Suprapubic skin (tissue), 4 donors: ENCODE measurements at regions not wholly inside any gene's neighbourhood (a gene's known extent, or its start where the extent isn't known, plus 50 kb on each side); places are given as distances from the start of the nearest gene placed in this dataset.

Source experiments
- DNase-seq, 2 donors: peaks; one replicate each; pipeline ENCODE4 v3.0.0-alpha.2; 2019; ENCODE audit warnings: low spot score in 2 of 2
- H3K27ac ChIP-seq: fragments of 200-600 bp; sonication (generic); one replicate; pipeline ENCODE4 v1.5.1; 2019
- H3K27me3 ChIP-seq: fragments of 200-600 bp; sonication (generic); one replicate; pipeline ENCODE4 v1.5.1; 2019
- H3K36me3 ChIP-seq: fragments of 200-600 bp; sonication (generic); one replicate; pipeline ENCODE4 v1.5.1; 2019
- H3K4me1 ChIP-seq: fragments of 200-600 bp; sonication (generic); one replicate; pipeline ENCODE4 v1.5.1; 2019
- H3K4me3 ChIP-seq: fragments of 200-600 bp; sonication (generic); one replicate; pipeline ENCODE4 v1.5.1; 2019; ENCODE audit warnings: mild to moderate bottlenecking
- H3K9me3 ChIP-seq: fragments of 200-600 bp; sonication (generic); one replicate; pipeline ENCODE4 v1.5.1; 2019
- CTCF ChIP-seq, 2 donors: fragments of 200-600 bp in 1 of 2; fragments of 450-650 bp in 1 of 2; sonication (generic) in 1 of 2; IDR thresholded peaks; one replicate each; pipeline ENCODE4 v1.5.1; 2016 to 2019; ENCODE audit warnings: antibody characterized with exemption in 2 of 2, mild to moderate bottlenecking in 1 of 2, moderate library complexity in 1 of 2
- EP300 ChIP-seq: sonication (generic); formaldehyde crosslinking; IDR thresholded peaks from one replicate; pipeline ENCODE4 v1.6.1; 2017; ENCODE audit warnings: antibody characterized with exemption
- POLR2A ChIP-seq, 2 donors: fragments of 450-650 bp; IDR thresholded peaks; one replicate each; pipeline ENCODE4 v1.6.1; 2017; ENCODE audit warnings: antibody characterized with exemption in 2 of 2, mild to moderate bottlenecking in 2 of 2, moderate library complexity in 2 of 2
- POLR2AphosphoS5 ChIP-seq, 3 donors: sonication (generic); formaldehyde crosslinking; IDR thresholded peaks; one replicate each; pipeline ENCODE4 v1.6.1; 2017; ENCODE audit warnings: antibody characterized with exemption in 3 of 3
- WGBS: methylation state at CpG from one replicate; pipeline ENCODE4 v1.1.5; 2018; 5-methylcytosine and 5-hydroxymethylcytosine counted together

DNA sequence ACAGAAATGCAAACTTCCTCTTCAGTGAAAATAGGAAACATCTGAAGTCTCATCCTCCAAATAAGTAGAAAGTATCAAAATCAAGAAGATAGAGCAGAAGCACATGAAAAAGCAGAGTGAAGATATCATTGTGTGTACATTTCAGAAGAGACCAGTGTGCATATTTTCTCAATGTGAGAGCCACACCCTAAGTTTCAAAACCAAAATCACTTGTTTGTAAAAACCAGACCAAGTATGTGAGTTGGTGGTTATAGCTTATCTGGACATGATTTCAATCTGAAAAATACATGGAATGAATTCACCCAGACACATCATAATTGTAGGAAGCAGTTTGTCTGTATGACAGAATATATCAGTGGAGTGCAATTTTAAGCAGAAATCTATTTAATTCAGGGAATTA is 536.0 kb downstream of the JRKL start:
- H3K27me3 ChIP-seq, result no peaks in the 10 kb centered on the region
- H3K36me3 ChIP-seq, result no peaks in the 10 kb centered on the region
- no peak overlapping the region for H3K27ac ChIP-seq
- TF ChIP-seq POLR2AphosphoS5 (IDR thresholded peaks at IDR 0.05) (no peak), EP300 (no peak), POLR2A (IDR thresholded peaks at IDR 0.05) (no peak)
- no peak overlapping the region for H3K4me3 ChIP-seq
- no peak for DNase-seq
- H3K4me1 ChIP-seq, result no peaks in the 10 kb centered on the region
- no peaks in the 10 kb centered on the region for H3K9me3 ChIP-seq

DNA sequence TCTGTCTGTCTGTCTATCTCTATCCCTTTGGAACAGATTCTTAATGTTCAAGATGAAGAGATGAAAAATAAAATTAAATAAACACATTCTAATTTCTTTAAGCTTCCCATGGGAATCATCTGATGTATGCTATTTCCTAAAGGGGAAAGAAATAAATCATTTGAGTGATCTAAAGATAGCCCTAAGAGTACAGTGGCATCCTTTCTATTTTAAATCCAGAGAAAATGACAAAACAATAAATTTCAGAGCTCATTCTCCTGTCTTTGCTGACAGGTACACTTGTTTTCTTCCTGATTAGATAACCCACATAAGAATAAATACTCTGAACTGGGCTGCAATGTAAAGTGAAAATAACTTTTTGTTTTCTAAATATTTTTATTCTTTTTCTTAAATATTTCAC is 550.4 kb downstream of the JRKL start:
- DNase-seq, result no peak
- Histone ChIP-seq H3K4me1 (no peaks in the 10 kb centered on the region), H3K9me3 (no peaks in the 10 kb centered on the region), H3K4me3 (no peak overlapping the region), H3K36me3 (no peaks in the 10 kb centered on the region), H3K27me3 (no peaks in the 10 kb centered on the region), H3K27ac (no peak overlapping the region)
- no peak for TF ChIP-seq POLR2AphosphoS5 (IDR thresholded peaks at IDR 0.05)
- no peak for TF ChIP-seq POLR2A (IDR thresholded peaks at IDR 0.05)
- no peak for TF ChIP-seq CTCF (IDR thresholded peaks at IDR 0.05)
- no peak for TF ChIP-seq EP300

DNA sequence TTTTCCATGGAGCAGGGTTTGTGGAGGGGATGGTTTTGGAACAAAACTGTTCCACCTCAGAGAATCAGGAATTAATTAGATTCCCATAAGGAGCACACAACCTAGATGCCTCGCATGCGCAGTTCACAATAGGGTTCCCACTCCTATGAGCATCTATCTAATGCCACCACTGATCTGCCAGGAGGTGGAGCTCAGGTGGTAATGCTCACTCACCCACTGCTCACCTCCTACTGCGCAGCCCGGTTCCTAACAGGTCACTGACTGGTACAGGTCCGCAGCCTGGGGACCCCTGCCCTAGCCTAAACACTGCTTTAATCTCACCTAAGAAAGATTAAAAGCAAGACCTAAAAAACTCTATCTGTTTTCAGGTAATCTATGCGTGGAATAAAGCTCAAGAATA is 553.0 kb downstream of the JRKL start:
- 81% methylated on average over 6 of the region's 6 CpGs for WGBS
- H3K27me3 ChIP-seq, result no peaks in the 10 kb centered on the region
- H3K9me3 ChIP-seq, result no peaks in the 10 kb centered on the region
- no peak overlapping the region for H3K27ac ChIP-seq
- H3K4me1 ChIP-seq, result no peaks in the 10 kb centered on the region
- no peak for DNase-seq
- H3K36me3 ChIP-seq, result no peaks in the 10 kb centered on the region
- no peak for TF ChIP-seq POLR2A (IDR thresholded peaks at IDR 0.05)
- no peak for TF ChIP-seq EP300
- no peak for TF ChIP-seq CTCF (IDR thresholded peaks at IDR 0.05)
- TF ChIP-seq POLR2AphosphoS5 (IDR thresholded peaks at IDR 0.05), result no peak
- no peak overlapping the region for H3K4me3 ChIP-seq

DNA sequence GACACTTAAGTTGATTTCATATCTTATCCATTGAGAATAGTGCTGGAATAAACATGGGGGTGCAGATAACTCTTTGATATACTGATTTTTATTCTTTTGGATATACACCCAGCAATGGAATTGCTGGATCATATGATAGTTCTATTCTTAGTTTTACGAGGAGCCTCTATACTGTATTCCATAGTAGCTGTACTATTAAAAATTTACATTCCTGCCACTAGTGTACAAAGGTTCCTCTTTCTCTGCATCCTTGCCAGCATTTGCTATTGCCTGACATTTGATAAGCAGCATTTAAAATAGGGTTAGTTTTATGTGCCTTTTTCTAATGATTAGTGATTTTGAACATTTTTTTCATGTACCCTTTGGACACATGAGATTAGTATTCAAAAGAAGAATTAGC is 554.2 kb downstream of the JRKL start:
- no peaks in the 10 kb centered on the region for H3K36me3 ChIP-seq
- no peak for DNase-seq
- 58% methylated on average over 1 of the region's 1 CpG for WGBS
- H3K27me3 ChIP-seq, result no peaks in the 10 kb centered on the region
- TF ChIP-seq POLR2AphosphoS5 (IDR thresholded peaks at IDR 0.05) (no peak), POLR2A (IDR thresholded peaks at IDR 0.05) (no peak), EP300 (no peak), CTCF (IDR thresholded peaks at IDR 0.05) (no peak)
- no peak overlapping the region for H3K4me3 ChIP-seq
- H3K9me3 ChIP-seq, result no peaks in the 10 kb centered on the region
- no peaks in the 10 kb centered on the region for H3K4me1 ChIP-seq
- no peak overlapping the region for H3K27ac ChIP-seq

DNA sequence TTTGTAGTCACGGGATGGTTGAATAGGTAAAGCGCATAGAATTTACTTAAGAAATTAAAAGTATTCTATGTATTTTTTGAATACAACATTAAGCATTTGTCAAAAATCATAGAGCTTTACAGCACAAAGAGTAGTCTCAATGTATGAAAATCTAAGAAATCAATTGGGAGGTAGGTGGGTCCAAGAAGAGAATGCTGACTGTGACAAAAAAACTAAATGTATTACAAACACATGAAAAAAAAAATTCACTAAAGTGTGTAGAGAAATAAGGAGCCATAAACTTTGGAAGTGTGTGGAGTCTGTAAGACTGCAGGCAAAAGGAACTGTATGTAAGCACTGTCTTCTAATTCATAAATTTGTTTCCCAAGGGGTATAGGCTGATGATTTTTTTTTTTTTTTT is 558.3 kb downstream of the JRKL start:
- no peaks in the 10 kb centered on the region for H3K27me3 ChIP-seq
- WGBS, result 97% methylated on average over 2 of the region's 2 CpGs
- H3K4me3 ChIP-seq, result no peak overlapping the region
- no peaks in the 10 kb centered on the region for H3K36me3 ChIP-seq
- no peak overlapping the region for H3K27ac ChIP-seq
- no peaks in the 10 kb centered on the region for H3K4me1 ChIP-seq
- no peak for TF ChIP-seq CTCF (IDR thresholded peaks at IDR 0.05)
- TF ChIP-seq POLR2A (IDR thresholded peaks at IDR 0.05), result no peak
- TF ChIP-seq EP300, result no peak
- no peak for DNase-seq
- no peaks in the 10 kb centered on the region for H3K9me3 ChIP-seq

- Histone ChIP-seq H3K27me3 (no peaks in the 10 kb centered on the region), H3K4me3 (no peak overlapping the region), H3K4me1 (no peaks in the 10 kb centered on the region), H3K9me3 (no peaks in the 10 kb centered on the region), H3K27ac (no peak overlapping the region), H3K36me3 (no peaks in the 10 kb centered on the region)
- DNase-seq, result no peak
- TF ChIP-seq EP300 (no peak), POLR2A (IDR thresholded peaks at IDR 0.05) (no peak), CTCF (IDR thresholded peaks at IDR 0.05) (no peak), POLR2AphosphoS5 (IDR thresholded peaks at IDR 0.05) (no peak)
- 32% methylated on average over 2 of the region's 2 CpGs for WGBS
Measured at GRCh38 chr11:96949464-96949863, 559.7 kb downstream of the JRKL start.
